Ishikawa (cell line): ENCODE measurements at regions not wholly inside any gene's neighbourhood (a gene's known extent, or its start where the extent isn't known, plus 50 kb on each side); places are given as distances from the start of the nearest gene placed in this dataset.

ENCODE experiments used
- CEBPB ChIP-seq: IDR thresholded peaks from 2 replicates; pipeline ENCODE4 v1.6.1; 2012
- CREB1 ChIP-seq: IDR thresholded peaks from 2 replicates; pipeline ENCODE4 v1.6.1; 2012; ENCODE audit warnings: low read depth
- EGR1 ChIP-seq: IDR thresholded peaks from 2 replicates; pipeline ENCODE4 v1.6.1; 2012
- EP300 ChIP-seq: IDR thresholded peaks from 2 replicates; pipeline ENCODE4 v1.6.1; 2012; ENCODE audit warnings: borderline replicate concordance
- FOXM1 ChIP-seq: IDR thresholded peaks from 2 replicates; pipeline ENCODE4 v1.6.1; 2012; ENCODE audit warnings: low read depth, borderline replicate concordance
- MAX ChIP-seq: IDR thresholded peaks from 2 replicates; pipeline ENCODE4 v1.6.1; 2012
- NFIC ChIP-seq: IDR thresholded peaks from 2 replicates; pipeline ENCODE4 v1.6.1; 2012
- RAD21 ChIP-seq: IDR thresholded peaks from 2 replicates; pipeline ENCODE4 v1.6.1; 2012; ENCODE audit warnings: low read depth
- REST ChIP-seq: IDR thresholded peaks from 2 replicates; pipeline ENCODE4 v1.6.1; 2012; ENCODE audit warnings: low read depth, mild to moderate bottlenecking
- TAF1 ChIP-seq: IDR thresholded peaks from 2 replicates; pipeline ENCODE4 v1.6.1; 2012; ENCODE audit warnings: low read depth, mild to moderate bottlenecking
- TCF12 ChIP-seq: IDR thresholded peaks from 2 replicates; pipeline ENCODE4 v1.6.1; 2012; ENCODE audit warnings: low read depth
- TEAD4 ChIP-seq: IDR thresholded peaks from 2 replicates; pipeline ENCODE4 v1.6.1; 2012
- USF1 ChIP-seq: IDR thresholded peaks from 2 replicates; pipeline ENCODE4 v1.6.1; 2012
- YY1 ChIP-seq: IDR thresholded peaks from 2 replicates; pipeline ENCODE4 v1.6.1; 2012; ENCODE audit warnings: low read depth
- ZBTB7A ChIP-seq: IDR thresholded peaks from 2 replicates; pipeline ENCODE4 v1.6.1; 2012; ENCODE audit warnings: low read depth

- TF ChIP-seq REST (no peak), USF1 (no peak), TCF12 (no peak)
Measured at GRCh38 chr12:62158013-62158412, 102.2 kb upstream of the USP15 start.

- TF ChIP-seq ZBTB7A (no peak), EGR1 (no peak), TCF12 (no peak)
Measured at GRCh38 chr12:62158461-62159360, 101.5 kb upstream of the USP15 start.

GRCh38 chr12:62162214-62162613 is 98.0 kb upstream of the USP15 start:
- TF ChIP-seq YY1 (no peak), USF1 (no peak), CREB1 (no peak), RAD21 (no peak), FOXM1 (no peak), REST (no peak), CEBPB (no peak), TAF1 (no peak), TEAD4 (no peak), EGR1 (no peak), NFIC (no peak), ZBTB7A (no peak), MAX (no peak), TCF12 (no peak), EP300 (no peak)

- TF ChIP-seq EP300 (no peak), EGR1 (no peak), TAF1 (no peak), ZBTB7A (no peak), YY1 (no peak), CREB1 (no peak)
Measured at GRCh38 chr12:62163368-62163767, 96.8 kb upstream of the USP15 start.

- no peak for TF ChIP-seq TCF12
- TF ChIP-seq CEBPB: no peak
- TF ChIP-seq MAX: no peak
- TF ChIP-seq TEAD4: no peak
- TF ChIP-seq RAD21: no peak
- TF ChIP-seq EGR1: no peak
- no peak for TF ChIP-seq ZBTB7A
- TF ChIP-seq USF1: no peak
- no peak for TF ChIP-seq FOXM1
- no peak for TF ChIP-seq YY1
- no peak for TF ChIP-seq CREB1
- no peak for TF ChIP-seq TAF1
Measured at GRCh38 chr12:62164036-62164435, 96.2 kb upstream of the USP15 start.

GRCh38 chr12:62166525-62166924 is 93.7 kb upstream of the USP15 start:
- TF ChIP-seq TEAD4 (no peak), MAX (no peak), ZBTB7A (no peak), NFIC (no peak), USF1 (no peak)
